ENCODE measurements at regions not wholly inside any gene's neighbourhood (a gene's known extent, or its start where the extent isn't known, plus 50 kb on each side); places are given as distances from the start of the nearest gene placed in this dataset.

GRCh38 chr3:34419801-34420200 is 621.4 kb downstream of the PDCD6IP start:
- Histone ChIP-seq H3K27me3 (ENCODE audit: control insufficient read depth in 2 of 2, insufficient read depth in 2 of 2, low read length in 2 of 2) (peaks cover 0 to 2% of the 10 kb centered on the region in 2 experiments), H3K4me1 (ENCODE audit: control insufficient read depth, extremely low read depth, insufficient read depth, low read length) (peaks cover 13% of the 10 kb centered on the region), H3K79me2 (ENCODE audit: control insufficient read depth, insufficient read depth, low read length) (no peaks in the 10 kb centered on the region), H2AFZ (ENCODE audit: low read depth, low read length) (no peak overlapping the region), H3K9ac (replicated peaks; ENCODE audit: extremely low read depth, insufficient read depth, low read length) (no peak overlapping the region), H3K9me3 (replicated peaks; ENCODE audit: control insufficient read depth, insufficient read depth, low read length) (no peaks in the 10 kb centered on the region), H3K27ac (ENCODE audit: insufficient read depth, low read depth, low read length) (no peak overlapping the region), H3K4me3 (replicated peaks in 1 of 3; ENCODE audit: insufficient read depth in 1 of 3, low read depth in 1 of 3, low read length in 3 of 3) (no peak overlapping the region), H3K9me1 (replicated peaks; ENCODE audit: control insufficient read depth, extremely low read depth, insufficient read depth, low read length) (no peaks in the 10 kb centered on the region), H3K4me2 (ENCODE audit: insufficient read depth, low read length) (no peak overlapping the region), H3K36me3 (ENCODE audit: control insufficient read depth in 2 of 2, extremely low read depth in 1 of 2, insufficient read depth in 2 of 2, low read length in 2 of 2) (no peaks in the 10 kb centered on the region), H4K20me1 (replicated peaks; ENCODE audit: control insufficient read depth, extremely low read depth, insufficient read depth, low read length) (no peaks in the 10 kb centered on the region)
- ChIA-PET CTCF (interaction anchor here (0.5 kb wide), 1 partner anchor 560 kb away, joined by 3 read pairs; no protein-coding TSS in a partner anchor), POLR2A (no interaction called here)
- intact Hi-C loops (cut with micrococcal nuclease) (no loop called here), dilution Hi-C loops (cut with MboI; ENCODE audit: extremely low pct_ligation_motif_present, low sequenced_read_pairs) (no loop called here)
- no TSS peak for BruUV-seq (replicated peaks)
- no peak for TF ChIP-seq CTCF (IDR thresholded peaks at IDR 0.05; ENCODE audit: extremely low read depth in 1 of 2, insufficient read depth in 1 of 2, low read depth in 1 of 2, low read length in 2 of 2)
- TF ChIP-seq GATA2 (IDR thresholded peaks at IDR 0.05; ENCODE audit: insufficient read depth, insufficient read length, low read depth, low read length) = no peak
- TF ChIP-seq POLR2A (IDR thresholded peaks at IDR 0.05; ENCODE audit: low read depth, low read length) = no peak
- TF ChIP-seq FOS (IDR thresholded peaks at IDR 0.05; ENCODE audit: borderline replicate concordance, insufficient read depth, low read length) = no peak
- TF ChIP-seq POLR2AphosphoS5 (IDR thresholded peaks at IDR 0.05; ENCODE audit: insufficient read depth, low read depth, low read length) = no peak
- no peak for TF ChIP-seq MYC (IDR thresholded peaks at IDR 0.05; ENCODE audit: low read depth, low read length)
- no peak for TF ChIP-seq EZH2 (IDR thresholded peaks at IDR 0.05; ENCODE audit: borderline replicate concordance, low read depth, low read length, severe bottlenecking)
- TF ChIP-seq MAX (IDR thresholded peaks at IDR 0.05; ENCODE audit: insufficient read depth, insufficient read length) = no peak
- TF ChIP-seq JUN (IDR thresholded peaks at IDR 0.05; ENCODE audit: borderline replicate concordance, insufficient read depth, insufficient read length, low read depth) = no peak
- FAIRE-seq = no peak
- DNase-seq (ENCODE audit: low read depth, low spot score) = peak; percentile 20

Data from endothelial cell of umbilical vein (primary cell).